Right lobe of liver (tissue), 6 donors: ENCODE measurements at regions not wholly inside any gene's neighbourhood (a gene's known extent, or its start where the extent isn't known, plus 50 kb on each side); places are given as distances from the start of the nearest gene placed in this dataset.
"Not testable (repeated sequence)": the region's sequence is repeated elsewhere in the genome, so short reads cannot be mapped to it uniquely, and the experiment has no call there.

ENCODE experiments used
- ATAC-seq, 4 donors: fragments of 200-7000 bp; cut with Tn5 transposase; one replicate each; pipeline ENCODE4 v1.9.1; 2020; ENCODE audit warnings: mild to moderate bottlenecking in 4 of 4, moderate library complexity in 4 of 4
- DNase-seq, 3 donors: peaks; one replicate each; pipeline ENCODE4 v3.0.0-alpha.2; 2020
- H3K27ac ChIP-seq, 3 donors: fragments of 200-600 bp; one replicate each; pipeline ENCODE4 v1.8.0; 2022
- H3K27me3 ChIP-seq, 2 donors: fragments of 200-600 bp; one replicate each; pipeline ENCODE4 v1.8.0; 2022
- H3K36me3 ChIP-seq, 4 donors: fragments of 200-600 bp; sonication (generic) in 1 of 4; one replicate each; pipeline versions ENCODE4 v1.5.1 to v1.8.0; 2017 to 2022; ENCODE audit warnings: control low read depth in 1 of 4
- H3K4me1 ChIP-seq, 4 donors: fragments of 200-600 bp; sonication (generic) in 1 of 4; one replicate each; pipeline versions ENCODE4 v1.5.1 to v1.8.0; 2017 to 2022; ENCODE audit warnings: control low read depth in 1 of 4
- H3K4me3 ChIP-seq, 3 donors: fragments of 200-600 bp; one replicate each; pipeline ENCODE4 v1.8.0; 2022
- H3K9me3 ChIP-seq, 4 donors: fragments of 200-600 bp; sonication (generic) in 1 of 4; one replicate each; pipeline versions ENCODE4 v1.5.1 to v1.8.0; 2017 to 2022; ENCODE audit warnings: control low read depth in 1 of 4
- CTCF ChIP-seq, 4 donors: fragments of 200-600 bp in 3 of 4; fragments of 450-650 bp in 1 of 4; IDR thresholded peaks; one replicate each; pipeline versions ENCODE4 v1.5.1 to v1.8.0; 2016 to 2022; ENCODE audit warnings: antibody characterized with exemption in 4 of 4, mild to moderate bottlenecking in 2 of 4
- POLR2A ChIP-seq: fragments of 450-650 bp; IDR thresholded peaks from one replicate; pipeline ENCODE4 v1.6.1; 2017; ENCODE audit warnings: antibody characterized with exemption, mild to moderate bottlenecking
- WGBS: methylation state at CpG from one replicate; pipeline ENCODE4 v1.1.6; 2018; ENCODE audit warnings: low coverage, low lambda C conversion rate; ENCODE audit not compliant: insufficient coverage; ENCODE audit errors: missing lambda C conversion rate; 5-methylcytosine and 5-hydroxymethylcytosine counted together
- intact Hi-C, 2 donors: fragments of 100-400 bp; cut with DNase I; formaldehyde crosslinking; loops; one replicate each; pipeline versions ENCODE4 v1.11.2 to v1.14.1; 2022
- donor health status: DM: no; HTN: yes; CAD: no.
- donor health status: DM: no; HTN: no; CAD: no.
- donor health status: DM: no; HTN: no; CAD: no.
- donor health status: DM: no; HTN: yes; CAD: no.
- donor health status: DM: no; HTN: yes; CAD: no.

- 86% methylated on average over 1 of the region's 1 CpG for WGBS
- TF ChIP-seq POLR2A (no peak), CTCF (IDR thresholded peaks at IDR 0.05) (no peak)
- Histone ChIP-seq H3K4me3 (no peak overlapping the region), H3K9me3 (no peaks in the 10 kb centered on the region), H3K27ac (no peak overlapping the region), H3K4me1 (no peaks in the 10 kb centered on the region), H3K27me3 (no peaks in the 10 kb centered on the region), H3K36me3 (no peaks in the 10 kb centered on the region)
- intact Hi-C loops, result no loop called here
- ATAC-seq (no peak), DNase-seq (no peak)
Measured at GRCh38 chr12:27133022-27133590, 50.7 kb upstream of the C12orf71 start.

GRCh38 chr12:27140478-27140969 is 58.1 kb upstream of the C12orf71 start:
- intact Hi-C loops, result no loop called here

GRCh38 chr12:27142101-27142721 is 59.8 kb upstream of the C12orf71 start:
- DNase-seq, result peak in 2 of 3 donors; percentile 27 to 67
- TF ChIP-seq CTCF (IDR thresholded peaks at IDR 0.05) (peak; percentile 63 to 85 (median 79)), POLR2A (no peak)
- intact Hi-C loops, result no loop called here

More at GRCh38 chr12:27140478-27140969, 58.1 kb upstream of the C12orf71 start:
- no peak for TF ChIP-seq POLR2A
- no peak for TF ChIP-seq CTCF (IDR thresholded peaks at IDR 0.05)
- ATAC-seq, result no peak
- no peak for DNase-seq
- WGBS, result 58% methylated on average over 2 of the region's 2 CpGs
- Histone ChIP-seq H3K4me3 (no peak overlapping the region), H3K4me1 (no peaks in the 10 kb centered on the region), H3K36me3 (no peaks in the 10 kb centered on the region), H3K27ac (no peak overlapping the region), H3K9me3 (no peaks in the 10 kb centered on the region), H3K27me3 (no peaks in the 10 kb centered on the region)

GRCh38 chr12:27143256-27144069 is 61.1 kb upstream of the C12orf71 start:
- 43% methylated on average over 5 of the region's 7 CpGs for WGBS
- ATAC-seq, result peak in 2 of 4 donors; percentile 34 to 53
- H3K27ac ChIP-seq, result no peak overlapping the region
- DNase-seq, result no peak
- TF ChIP-seq CTCF (IDR thresholded peaks at IDR 0.05) (no peak), POLR2A (no peak)
- intact Hi-C loops, result no loop called here
- no peaks in the 10 kb centered on the region for H3K27me3 ChIP-seq
- H3K4me3 ChIP-seq, result no peak overlapping the region
- no peaks in the 10 kb centered on the region for H3K36me3 ChIP-seq
- H3K4me1 ChIP-seq, result no peaks in the 10 kb centered on the region
- no peaks in the 10 kb centered on the region for H3K9me3 ChIP-seq

More at GRCh38 chr12:27142101-27142721, 59.8 kb upstream of the C12orf71 start:
- H3K4me1 ChIP-seq, result no peaks in the 10 kb centered on the region
- ATAC-seq, result peak; percentile 97 to 99 (median 98)
- no peaks in the 10 kb centered on the region for H3K27me3 ChIP-seq
- no peaks in the 10 kb centered on the region for H3K36me3 ChIP-seq
- H3K27ac ChIP-seq, result no peak overlapping the region
- H3K4me3 ChIP-seq, result no peak overlapping the region
- no peaks in the 10 kb centered on the region for H3K9me3 ChIP-seq
- WGBS, result 33% methylated on average over 3 of the region's 3 CpGs

GRCh38 chr12:27145725-27146124 is 63.3 kb upstream of the C12orf71 start:
- WGBS, result 17% methylated on average over 1 of the region's 1 CpG
- H3K27me3 ChIP-seq, H3K4me3 ChIP-seq, H3K9me3 ChIP-seq, ATAC-seq, H3K27ac ChIP-seq, H3K4me1 ChIP-seq, H3K36me3 ChIP-seq, DNase-seq, intact Hi-C loops: not testable (repeated sequence)
